Astrocyte (in vitro differentiated cells and primary cell): ENCODE measurements at regions not wholly inside any gene's neighbourhood (a gene's known extent, or its start where the extent isn't known, plus 50 kb on each side); places are given as distances from the start of the nearest gene placed in this dataset.

Experiments
- DNase-seq: peaks from one replicate; pipeline ENCODE4 v3.0.0-alpha.2; 2010; ENCODE audit warnings: low read depth
- FAIRE-seq: peaks from 2 replicates; lab custom pipeline; 2011; peaks lifted over from hg19 to GRCh38; lab: Jason Lieb, UNC
- H2AFZ ChIP-seq: 2 replicates; pipeline ENCODE4 v1.6.0; 2012; ENCODE audit warnings: low read depth, low read length, inconsistent platforms
- H3K27ac ChIP-seq: 2 replicates; pipeline ENCODE4 v1.5.1; 2011; ENCODE audit warnings: low read depth, low read length, inconsistent platforms
- H3K27me3 ChIP-seq: 2 replicates; pipeline ENCODE4 v1.6.0; 2011; ENCODE audit warnings: low read length, inconsistent platforms; ENCODE audit not compliant: insufficient read depth
- H3K36me3 ChIP-seq: 2 replicates; pipeline ENCODE4 v1.5.1; 2011; ENCODE audit warnings: low read length, inconsistent platforms; ENCODE audit not compliant: insufficient read depth
- H3K4me1 ChIP-seq: 2 replicates; pipeline ENCODE4 v1.5.1; 2011; ENCODE audit warnings: low read length, inconsistent platforms; ENCODE audit not compliant: insufficient read depth
- H3K4me2 ChIP-seq: 2 replicates; pipeline ENCODE4 v1.6.0; 2012; ENCODE audit warnings: low read length, inconsistent platforms
- H3K4me3 ChIP-seq: 2 replicates; pipeline ENCODE4 v1.5.1; 2011; ENCODE audit warnings: low read depth, mild to moderate bottlenecking, low read length, inconsistent platforms; ENCODE audit not compliant: insufficient read depth
- H3K79me2 ChIP-seq: 2 replicates; pipeline ENCODE4 v1.6.0; 2012; ENCODE audit warnings: mild to moderate bottlenecking, low read length, inconsistent platforms; ENCODE audit not compliant: insufficient read depth
- H3K9ac ChIP-seq: 2 replicates; pipeline ENCODE4 v1.6.0; 2012; ENCODE audit warnings: mild to moderate bottlenecking, low read length, inconsistent platforms
- H3K9me3 ChIP-seq: 2 replicates; pipeline ENCODE4 v1.5.1; 2012; ENCODE audit warnings: low read depth, mild to moderate bottlenecking, low read length, inconsistent platforms; ENCODE audit not compliant: insufficient read depth
- H4K20me1 ChIP-seq: 2 replicates; pipeline ENCODE4 v1.6.0; 2012; ENCODE audit warnings: low read length, inconsistent platforms; ENCODE audit not compliant: insufficient read depth
- H3K27ac Mint-ChIP-seq: one replicate; pipeline ENCODE4 v1.8.0; 2021; ENCODE audit warnings: mild to moderate bottlenecking, mixed read lengths; ENCODE audit not compliant: unreplicated experiment
- H3K27me3 Mint-ChIP-seq: one replicate; pipeline ENCODE4 v1.8.0; 2021; ENCODE audit warnings: low read depth, mixed read lengths; ENCODE audit not compliant: unreplicated experiment
- H3K36me3 Mint-ChIP-seq: one replicate; pipeline ENCODE4 v1.8.0; 2021; ENCODE audit warnings: low read depth, mixed read lengths; ENCODE audit not compliant: unreplicated experiment
- H3K4me1 Mint-ChIP-seq: one replicate; pipeline ENCODE4 v1.8.0; 2021; ENCODE audit warnings: low read depth, mixed read lengths; ENCODE audit not compliant: unreplicated experiment
- H3K4me3 Mint-ChIP-seq: one replicate; pipeline ENCODE4 v1.8.0; 2021; ENCODE audit warnings: mild to moderate bottlenecking, moderate library complexity, mixed read lengths; ENCODE audit not compliant: unreplicated experiment
- H3K9me3 Mint-ChIP-seq: one replicate; pipeline ENCODE4 v1.8.0; 2021; ENCODE audit warnings: mild to moderate bottlenecking, mixed read lengths; ENCODE audit not compliant: unreplicated experiment
- EZH2 ChIP-seq: IDR thresholded peaks from 2 replicates; pipeline ENCODE4 v1.6.1; 2012; ENCODE audit warnings: mild to moderate bottlenecking, low read length, inconsistent platforms; ENCODE audit not compliant: insufficient read depth
- TF ChIP-seq, protein P1 (sequence below): IDR thresholded peaks from 2 replicates; pipeline ENCODE4 v1.5.1; 2011; ENCODE audit warnings: low read depth, mild to moderate bottlenecking, inconsistent platforms, low read length, moderate library complexity; ENCODE audit not compliant: insufficient read depth

DNA sequence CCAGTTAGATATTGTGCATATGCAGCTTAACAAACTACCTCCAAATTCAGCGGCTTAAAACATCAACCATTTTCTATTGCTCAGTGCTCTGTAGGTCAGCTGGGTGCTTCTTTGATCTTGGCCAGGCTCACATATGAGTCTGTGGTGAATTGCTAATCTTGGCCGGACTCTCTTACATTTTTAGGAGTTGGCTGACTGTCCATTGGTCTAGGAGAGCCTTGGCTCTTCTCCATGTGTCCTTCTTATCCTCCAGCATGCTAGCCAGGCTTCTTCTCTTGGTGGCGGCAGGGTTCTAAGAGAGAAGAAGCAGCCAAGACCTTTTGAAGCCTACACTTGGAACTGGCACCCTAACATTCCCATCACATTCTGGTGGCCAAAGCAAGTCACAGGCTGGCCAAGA, 174.3 kb upstream of the PWP1 start:
- FAIRE-seq (peak; percentile 63), DNase-seq (peak; percentile 83)
- H3K27me3 ChIP-seq: no peaks in the 10 kb centered on the region
- Mint-ChIP-seq H3K4me1 (peaks cover 11% of the 10 kb centered on the region), H3K4me3 (no peak overlapping the region), H3K27me3 (peaks cover 3% of the 10 kb centered on the region), H3K36me3 (no peaks in the 10 kb centered on the region), H3K9me3 (no peaks in the 10 kb centered on the region), H3K27ac (no peak overlapping the region)
- H3K27ac ChIP-seq: no peak overlapping the region
- no peak overlapping the region for H3K4me3 ChIP-seq
- no peaks in the 10 kb centered on the region for H3K9me3 ChIP-seq
- TF ChIP-seq EZH2: no peak
- TF ChIP-seq, protein P1, sequence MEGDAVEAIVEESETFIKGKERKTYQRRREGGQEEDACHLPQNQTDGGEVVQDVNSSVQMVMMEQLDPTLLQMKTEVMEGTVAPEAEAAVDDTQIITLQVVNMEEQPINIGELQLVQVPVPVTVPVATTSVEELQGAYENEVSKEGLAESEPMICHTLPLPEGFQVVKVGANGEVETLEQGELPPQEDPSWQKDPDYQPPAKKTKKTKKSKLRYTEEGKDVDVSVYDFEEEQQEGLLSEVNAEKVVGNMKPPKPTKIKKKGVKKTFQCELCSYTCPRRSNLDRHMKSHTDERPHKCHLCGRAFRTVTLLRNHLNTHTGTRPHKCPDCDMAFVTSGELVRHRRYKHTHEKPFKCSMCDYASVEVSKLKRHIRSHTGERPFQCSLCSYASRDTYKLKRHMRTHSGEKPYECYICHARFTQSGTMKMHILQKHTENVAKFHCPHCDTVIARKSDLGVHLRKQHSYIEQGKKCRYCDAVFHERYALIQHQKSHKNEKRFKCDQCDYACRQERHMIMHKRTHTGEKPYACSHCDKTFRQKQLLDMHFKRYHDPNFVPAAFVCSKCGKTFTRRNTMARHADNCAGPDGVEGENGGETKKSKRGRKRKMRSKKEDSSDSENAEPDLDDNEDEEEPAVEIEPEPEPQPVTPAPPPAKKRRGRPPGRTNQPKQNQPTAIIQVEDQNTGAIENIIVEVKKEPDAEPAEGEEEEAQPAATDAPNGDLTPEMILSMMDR: no peak
- H3K36me3 ChIP-seq: no peaks in the 10 kb centered on the region
- no peaks in the 10 kb centered on the region for H3K79me2 ChIP-seq
- no peaks in the 10 kb centered on the region for H4K20me1 ChIP-seq
- H3K4me2 ChIP-seq: no peak overlapping the region
- no peak overlapping the region for H3K9ac ChIP-seq
- H3K4me1 ChIP-seq: peaks cover 15% of the 10 kb centered on the region
- H2AFZ ChIP-seq: no peak overlapping the region

DNA sequence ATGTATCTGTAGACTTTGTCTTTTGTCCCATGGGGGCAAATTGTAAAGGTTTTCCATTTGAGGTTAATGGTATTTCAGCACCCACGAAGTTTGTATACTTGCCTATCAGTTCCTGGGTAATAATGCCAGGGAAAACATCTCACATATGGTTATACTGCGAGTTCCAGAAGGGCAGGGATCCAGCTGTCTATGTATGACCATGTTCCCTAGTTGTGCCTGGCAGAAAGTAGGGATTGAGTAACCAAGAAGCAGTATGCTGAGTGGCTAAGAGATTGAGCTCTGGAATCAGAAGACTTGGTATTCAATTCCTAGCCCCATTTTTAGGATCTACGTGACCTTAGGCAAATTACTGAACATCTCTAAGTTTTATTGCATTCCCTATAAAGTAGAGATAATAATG, 173.2 kb upstream of the PWP1 start:
- Histone ChIP-seq H3K4me2 (no peak overlapping the region), H3K27me3 (no peaks in the 10 kb centered on the region), H4K20me1 (no peaks in the 10 kb centered on the region), H3K4me1 (peaks cover 15% of the 10 kb centered on the region), H3K4me3 (no peak overlapping the region), H3K9ac (no peak overlapping the region), H2AFZ (no peak overlapping the region), H3K79me2 (no peaks in the 10 kb centered on the region), H3K27ac (no peak overlapping the region), H3K9me3 (no peaks in the 10 kb centered on the region), H3K36me3 (no peaks in the 10 kb centered on the region)
- Mint-ChIP-seq H3K4me1 (peaks cover 11% of the 10 kb centered on the region), H3K9me3 (no peaks in the 10 kb centered on the region), H3K4me3 (no peak overlapping the region), H3K27me3 (no peaks in the 10 kb centered on the region), H3K36me3 (no peaks in the 10 kb centered on the region), H3K27ac (no peak overlapping the region)
- FAIRE-seq (no peak), DNase-seq (peak; percentile 34)
- TF ChIP-seq, protein P1: no peak
- TF ChIP-seq EZH2: no peak

DNA sequence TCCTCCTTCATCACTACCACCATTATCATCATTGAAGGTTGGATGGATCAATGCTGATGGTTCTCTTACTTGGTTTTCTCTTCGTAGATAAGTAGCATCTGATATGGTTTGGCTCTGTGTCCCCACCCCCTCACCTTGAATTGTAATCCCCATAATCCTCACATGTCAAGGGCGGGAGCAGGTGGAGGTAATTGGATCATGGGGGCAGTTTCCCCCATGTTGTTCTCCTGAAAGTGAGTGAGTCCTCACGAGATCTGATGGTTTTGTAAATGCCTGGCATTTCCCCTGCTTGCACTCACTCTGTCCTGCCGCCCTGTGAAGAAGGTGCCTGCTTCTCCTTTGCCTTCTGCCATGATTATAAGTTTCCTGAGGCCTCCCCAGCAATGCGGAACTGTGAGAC, 172.4 kb upstream of the PWP1 start:
- FAIRE-seq: no peak
- Mint-ChIP-seq H3K27me3 (no peaks in the 10 kb centered on the region), H3K36me3 (no peaks in the 10 kb centered on the region), H3K4me3 (no peak overlapping the region), H3K27ac (no peak overlapping the region), H3K9me3 (no peaks in the 10 kb centered on the region), H3K4me1 (peaks cover 11% of the 10 kb centered on the region)
- Histone ChIP-seq H2AFZ (no peak overlapping the region), H3K27me3 (no peaks in the 10 kb centered on the region), H4K20me1 (no peaks in the 10 kb centered on the region), H3K4me2 (no peak overlapping the region), H3K36me3 (no peaks in the 10 kb centered on the region), H3K4me1 (peaks cover 15% of the 10 kb centered on the region), H3K4me3 (no peak overlapping the region), H3K27ac (no peak overlapping the region), H3K9ac (no peak overlapping the region), H3K79me2 (no peaks in the 10 kb centered on the region), H3K9me3 (no peaks in the 10 kb centered on the region)
- no peak for DNase-seq
- TF ChIP-seq EZH2: no peak
- TF ChIP-seq, protein P1: no peak
